ENCODE measurements at regions not wholly inside any gene's neighbourhood (a gene's known extent, or its start where the extent isn't known, plus 50 kb on each side); places are given as distances from the start of the nearest gene placed in this dataset.

DNA sequence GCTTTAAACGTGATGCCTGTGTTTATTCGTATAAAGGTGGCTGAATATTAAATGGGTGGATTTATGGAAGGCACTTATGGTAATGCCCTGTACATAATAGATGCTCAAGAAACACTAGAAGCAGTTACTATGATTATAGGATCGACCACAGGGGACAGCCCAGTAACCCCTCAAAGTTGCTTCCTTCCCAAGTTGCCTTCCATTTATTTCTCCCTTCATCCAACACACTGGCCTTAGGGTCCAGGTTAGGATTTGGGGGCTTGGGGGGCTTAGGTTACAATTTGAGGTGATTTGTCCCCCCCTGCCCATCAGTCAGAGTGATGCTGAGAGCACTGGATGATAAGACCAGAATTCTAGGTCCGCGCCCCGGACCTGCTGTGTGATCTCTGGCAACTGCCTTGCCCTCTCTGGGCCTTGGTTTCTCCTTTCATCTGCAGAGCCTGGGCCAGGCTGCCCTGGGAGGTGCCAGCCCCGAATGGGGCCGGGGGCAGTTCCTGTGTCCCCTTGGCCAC is 101.5 kb downstream of the CEBPB start:
- no peak for TF ChIP-seq RARB (CRISPR knock-in tag; IDR thresholded peaks at IDR 0.05)
- TF ChIP-seq CREB5 (CRISPR knock-in tag; IDR thresholded peaks at IDR 0.05; ENCODE audit: low read depth), result no peak
- TF ChIP-seq PPARA (CRISPR knock-in tag; IDR thresholded peaks at IDR 0.05; ENCODE audit: borderline replicate concordance), result no peak
- TF ChIP-seq ZFP30 (CRISPR knock-in tag; IDR thresholded peaks at IDR 0.05), result no peak
- TF ChIP-seq, protein P1, sequence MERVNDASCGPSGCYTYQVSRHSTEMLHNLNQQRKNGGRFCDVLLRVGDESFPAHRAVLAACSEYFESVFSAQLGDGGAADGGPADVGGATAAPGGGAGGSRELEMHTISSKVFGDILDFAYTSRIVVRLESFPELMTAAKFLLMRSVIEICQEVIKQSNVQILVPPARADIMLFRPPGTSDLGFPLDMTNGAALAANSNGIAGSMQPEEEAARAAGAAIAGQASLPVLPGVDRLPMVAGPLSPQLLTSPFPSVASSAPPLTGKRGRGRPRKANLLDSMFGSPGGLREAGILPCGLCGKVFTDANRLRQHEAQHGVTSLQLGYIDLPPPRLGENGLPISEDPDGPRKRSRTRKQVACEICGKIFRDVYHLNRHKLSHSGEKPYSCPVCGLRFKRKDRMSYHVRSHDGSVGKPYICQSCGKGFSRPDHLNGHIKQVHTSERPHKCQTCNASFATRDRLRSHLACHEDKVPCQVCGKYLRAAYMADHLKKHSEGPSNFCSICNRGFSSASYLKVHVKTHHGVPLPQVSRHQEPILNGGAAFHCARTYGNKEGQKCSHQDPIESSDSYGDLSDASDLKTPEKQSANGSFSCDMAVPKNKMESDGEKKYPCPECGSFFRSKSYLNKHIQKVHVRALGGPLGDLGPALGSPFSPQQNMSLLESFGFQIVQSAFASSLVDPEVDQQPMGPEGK (CRISPR knock-in tag; IDR thresholded peaks at IDR 0.05; ENCODE audit: borderline replicate concordance), result no peak

All from SK-N-SH treated with all-trans-retinoic acid at 6 μM for 48 hours (cell line).